HEK293T (cell line): ENCODE measurements at regions not wholly inside any gene's neighbourhood (a gene's known extent, or its start where the extent isn't known, plus 50 kb on each side); places are given as distances from the start of the nearest gene placed in this dataset.

Experiments used
- CTCF ChIA-PET: fragments of 350-600 bp; formaldehyde crosslinking; extraction: SDS; loops from one replicate; lab custom pipeline; 2021; ENCODE audit warnings: antibody characterized with exemption, inconsistent platforms; lab: Yijun Ruan, JAX
- POLR2A ChIA-PET: fragments of 350-600 bp; formaldehyde crosslinking; extraction: SDS; loops from one replicate; lab custom pipeline; 2020; ENCODE audit warnings: antibody characterized with exemption, inconsistent platforms; lab: Yijun Ruan, JAX
- DNase-seq: peaks from one replicate; pipeline ENCODE4 v3.0.0; 2012; ENCODE audit warnings: mixed read lengths; ENCODE audit errors: extremely low spot score
- ARNT ChIP-seq: fragments of 450-650 bp; IDR thresholded peaks from 2 replicates; pipeline ENCODE4 v1.6.1; 2017; ENCODE audit warnings: mild to moderate bottlenecking
- BHLHE40 ChIP-seq: fragments of 450-650 bp; IDR thresholded peaks from 2 replicates; pipeline ENCODE4 v1.6.1; 2016; ENCODE audit warnings: mild to moderate bottlenecking, moderate library complexity, borderline replicate concordance
- CTBP1 ChIP-seq: fragments of 450-650 bp; IDR thresholded peaks from 2 replicates; pipeline ENCODE4 v1.6.1; 2016; ENCODE audit warnings: borderline replicate concordance
- ELF4 ChIP-seq: fragments of 450-650 bp; IDR thresholded peaks from 2 replicates; pipeline ENCODE4 v1.6.1; 2017; ENCODE audit warnings: antibody characterized with exemption
- FOXA1 ChIP-seq: fragments of 450-650 bp; IDR thresholded peaks from 2 replicates; pipeline ENCODE4 v1.6.1; 2016; ENCODE audit warnings: mild to moderate bottlenecking
- FOXK2 ChIP-seq: fragments of 450-650 bp; IDR thresholded peaks from 2 replicates; pipeline ENCODE4 v1.6.1; 2016; ENCODE audit warnings: mild to moderate bottlenecking
- FOXM1 ChIP-seq: fragments of 450-650 bp; IDR thresholded peaks from 2 replicates; pipeline ENCODE4 v1.6.1; 2017; ENCODE audit warnings: mild to moderate bottlenecking, borderline replicate concordance
- HDGF ChIP-seq: fragments of 450-650 bp; IDR thresholded peaks from 2 replicates; pipeline ENCODE4 v1.6.1; 2017; ENCODE audit warnings: antibody characterized with exemption, borderline replicate concordance
- L3MBTL2 ChIP-seq: fragments of 450-650 bp; conservative IDR thresholded peaks from 2 replicates; pipeline ENCODE4 v1.6.1; 2016; ENCODE audit warnings: mild to moderate bottlenecking
- LEF1 ChIP-seq: fragments of 450-650 bp; IDR thresholded peaks from 2 replicates; pipeline ENCODE4 v1.6.1; 2017; ENCODE audit warnings: mild to moderate bottlenecking, borderline replicate concordance
- NFRKB ChIP-seq: fragments of 450-650 bp; IDR thresholded peaks from 2 replicates; pipeline ENCODE4 v1.6.1; 2016; ENCODE audit warnings: mild to moderate bottlenecking, moderate library complexity
- PKNOX1 ChIP-seq: fragments of 450-650 bp; IDR thresholded peaks from 2 replicates; pipeline ENCODE4 v1.6.1; 2016
- SP1 ChIP-seq: fragments of 450-650 bp; IDR thresholded peaks from 2 replicates; pipeline ENCODE4 v1.6.1; 2017
- SUZ12 ChIP-seq: fragments of 450-650 bp; IDR thresholded peaks from 2 replicates; pipeline ENCODE4 v1.6.1; 2016; ENCODE audit warnings: mild to moderate bottlenecking
- TARDBP ChIP-seq: fragments of 450-650 bp; IDR thresholded peaks from 2 replicates; pipeline ENCODE4 v1.6.1; 2016
- ZNF384 ChIP-seq: fragments of 450-650 bp; IDR thresholded peaks from 2 replicates; pipeline ENCODE4 v1.6.1; 2016

GRCh38 chr1:82598337-82598736 lies 797.6 kb downstream of the ADGRL2 start:
- CTCF ChIA-PET, result no interaction called here
- DNase-seq, result no peak
- TF ChIP-seq TARDBP (no peak), BHLHE40 (no peak), ZNF384 (no peak), SP1 (no peak), FOXA1 (no peak), ARNT (no peak), NFRKB (no peak)
- POLR2A ChIA-PET, result no interaction called here

GRCh38 chr1:82597649-82598048 lies 796.9 kb downstream of the ADGRL2 start:
- DNase-seq, result no peak
- POLR2A ChIA-PET, result no interaction called here
- CTCF ChIA-PET, result no interaction called here
- TF ChIP-seq ELF4, result no peak
- no peak for TF ChIP-seq FOXM1
- no peak for TF ChIP-seq FOXK2
- no peak for TF ChIP-seq ZNF384
- no peak for TF ChIP-seq BHLHE40
- TF ChIP-seq HDGF, result no peak
- no peak for TF ChIP-seq L3MBTL2
- TF ChIP-seq SP1, result no peak
- TF ChIP-seq PKNOX1, result no peak
- no peak for TF ChIP-seq ARNT
- no peak for TF ChIP-seq TARDBP
- TF ChIP-seq SUZ12, result no peak
- no peak for TF ChIP-seq NFRKB
- TF ChIP-seq LEF1, result no peak
- TF ChIP-seq FOXA1, result no peak
- TF ChIP-seq CTBP1, result no peak

GRCh38 chr1:82597141-82597540 lies 796.4 kb downstream of the ADGRL2 start:
- ChIA-PET CTCF (no interaction called here), POLR2A (no interaction called here)
- DNase-seq, result no peak
- TF ChIP-seq FOXM1 (no peak), ELF4 (no peak), ZNF384 (no peak), FOXA1 (no peak), BHLHE40 (no peak), CTBP1 (no peak), SP1 (no peak), NFRKB (no peak), LEF1 (no peak), PKNOX1 (no peak), ARNT (no peak), TARDBP (no peak), HDGF (no peak), L3MBTL2 (no peak), FOXK2 (no peak), SUZ12 (no peak)

- ChIA-PET CTCF (no interaction called here), POLR2A (no interaction called here)
- no peak for TF ChIP-seq SUZ12
- DNase-seq, result no peak
Observed at GRCh38 chr1:82593561-82593960, 792.8 kb downstream of the ADGRL2 start.

GRCh38 chr1:82589588-82589987 lies 788.9 kb downstream of the ADGRL2 start:
- CTCF ChIA-PET, result no interaction called here
- no peak for TF ChIP-seq TARDBP
- TF ChIP-seq CTBP1, result no peak
- TF ChIP-seq FOXA1, result no peak
- TF ChIP-seq FOXK2, result no peak
- POLR2A ChIA-PET, result no interaction called here
- no peak for DNase-seq

- ChIA-PET POLR2A (no interaction called here), CTCF (no interaction called here)
- no peak for DNase-seq
- no peak for TF ChIP-seq ELF4
- no peak for TF ChIP-seq SP1
- no peak for TF ChIP-seq LEF1
- no peak for TF ChIP-seq PKNOX1
- TF ChIP-seq CTBP1, result no peak
- no peak for TF ChIP-seq FOXK2
- no peak for TF ChIP-seq SUZ12
- no peak for TF ChIP-seq TARDBP
- no peak for TF ChIP-seq NFRKB
- no peak for TF ChIP-seq ZNF384
- no peak for TF ChIP-seq FOXA1
- no peak for TF ChIP-seq ARNT
- TF ChIP-seq L3MBTL2, result no peak
Observed at GRCh38 chr1:82587371-82587770, 786.6 kb downstream of the ADGRL2 start.

- ChIA-PET POLR2A (no interaction called here), CTCF (no interaction called here)
- TF ChIP-seq TARDBP (no peak), ZNF384 (no peak), CTBP1 (no peak), FOXA1 (no peak), ELF4 (no peak), SUZ12 (no peak), PKNOX1 (no peak), HDGF (no peak), BHLHE40 (no peak), SP1 (no peak), L3MBTL2 (no peak)
Observed at GRCh38 chr1:82586473-82586872, 785.7 kb downstream of the ADGRL2 start.

More at GRCh38 chr1:82586473-82586872, 785.7 kb downstream of the ADGRL2 start:
- DNase-seq, result no peak
